ENCODE measurements at regions not wholly inside any gene's neighbourhood (a gene's known extent, or its start where the extent isn't known, plus 50 kb on each side); places are given as distances from the start of the nearest gene placed in this dataset.

GRCh38 chr3:14285548-14285925 is 106.9 kb downstream of the LSM3 start:
- TF ChIP-seq CTCF (IDR thresholded peaks at IDR 0.05; ENCODE audit: control extremely low read depth in 1 of 3, insufficient read depth in 1 of 3, low read depth in 1 of 3, low read length in 3 of 3) = no peak
- TF ChIP-seq POLR2AphosphoS5 (IDR thresholded peaks at IDR 0.05; ENCODE audit: low read depth, low read length) = no peak
- no peak for TF ChIP-seq MAX (IDR thresholded peaks at IDR 0.05)
- no peak for TF ChIP-seq RFX5 (IDR thresholded peaks at IDR 0.05; ENCODE audit: borderline replicate concordance, low read depth, low read length)
- no peak for TF ChIP-seq EP300 (IDR thresholded peaks at IDR 0.05; ENCODE audit: borderline replicate concordance in 1 of 2, low read depth in 2 of 2, low read length in 2 of 2)
- no peak for TF ChIP-seq ATF2 (IDR thresholded peaks at IDR 0.05; ENCODE audit: low read length)
- no peak for TF ChIP-seq BCL11A (IDR thresholded peaks at IDR 0.05; ENCODE audit: low read depth in 2 of 2, low read length in 2 of 2)
- no peak for TF ChIP-seq GABPA (IDR thresholded peaks at IDR 0.05; ENCODE audit: borderline replicate concordance, insufficient read depth, low read length)
- no peak for TF ChIP-seq SIX5 (IDR thresholded peaks at IDR 0.05; ENCODE audit: low read depth, low read length)
- TF ChIP-seq ATF3 (IDR thresholded peaks at IDR 0.05; ENCODE audit: insufficient read depth, low read depth, low read length) = no peak
- TF ChIP-seq YY1 (IDR thresholded peaks at IDR 0.05; ENCODE audit: low read depth, low read length) = no peak
- TF ChIP-seq POLR2A (IDR thresholded peaks at IDR 0.05; ENCODE audit: control extremely low read depth in 1 of 2, low read depth in 2 of 2, low read length in 2 of 2) = no peak
- TF ChIP-seq CEBPB (IDR thresholded peaks at IDR 0.05; ENCODE audit: low read depth, low read length) = no peak

All from H1 (cell line).